Nephron progenitor cell (in vitro differentiated cells): ENCODE measurements at regions not wholly inside any gene's neighbourhood (a gene's known extent, or its start where the extent isn't known, plus 50 kb on each side); places are given as distances from the start of the nearest gene placed in this dataset.
"Not testable (repeated sequence)": the region's sequence is repeated elsewhere in the genome, so short reads cannot be mapped to it uniquely, and the experiment has no call there.

Experiments used
- DNase-seq: peaks from one replicate; pipeline ENCODE4 v3.0.0; 2021
- H3K27ac Mint-ChIP-seq: 2 replicates; pipeline ENCODE4 v1.8.0; 2021; ENCODE audit warnings: mild to moderate bottlenecking, moderate library complexity, mixed read lengths
- H3K27me3 Mint-ChIP-seq: 2 replicates; pipeline ENCODE4 v1.8.0; 2021; ENCODE audit warnings: mild to moderate bottlenecking, low read depth, mixed read lengths; ENCODE audit not compliant: poor library complexity
- H3K36me3 Mint-ChIP-seq: 2 replicates; pipeline ENCODE4 v1.8.0; 2021; ENCODE audit warnings: low read depth, mixed read lengths
- H3K4me1 Mint-ChIP-seq: 2 replicates; pipeline ENCODE4 v1.8.0; 2021; ENCODE audit warnings: mixed read lengths
- H3K4me3 Mint-ChIP-seq: 2 replicates; pipeline ENCODE4 v1.8.0; 2021; ENCODE audit warnings: mild to moderate bottlenecking, moderate library complexity, mixed read lengths
- H3K9me3 Mint-ChIP-seq: 2 replicates; pipeline ENCODE4 v1.8.0; 2021; ENCODE audit warnings: mild to moderate bottlenecking, moderate library complexity, mixed read lengths
- CTCF ChIP-seq: fragments of 200-600 bp; sonication (generic); IDR thresholded peaks from 2 replicates; pipeline ENCODE4 v1.5.0; 2021; ENCODE audit warnings: antibody characterized with exemption

GRCh38 chr1:10950316-10951172 is 61.9 kb upstream of the TARDBP start:
- Mint-ChIP-seq H3K27me3 (peaks cover 36% of the 10 kb centered on the region), H3K4me3 (no peak overlapping the region), H3K27ac (no peak overlapping the region), H3K36me3 (no peaks in the 10 kb centered on the region), H3K4me1 (peaks cover 9% of the 10 kb centered on the region), H3K9me3 (peaks cover 12% of the 10 kb centered on the region)
- DNase-seq = no peak
- TF ChIP-seq CTCF = no peak

GRCh38 chr1:10951298-10951697 is 61.2 kb upstream of the TARDBP start:
- H3K27ac Mint-ChIP-seq, H3K4me1 Mint-ChIP-seq, H3K4me3 Mint-ChIP-seq, DNase-seq, H3K36me3 Mint-ChIP-seq: not testable (repeated sequence)
- peaks cover 12% of the 10 kb centered on the region for H3K9me3 Mint-ChIP-seq
- H3K27me3 Mint-ChIP-seq = peaks cover 33% of the 10 kb centered on the region

GRCh38 chr1:10951961-10952360 is 60.5 kb upstream of the TARDBP start:
- Mint-ChIP-seq H3K27ac (no peak overlapping the region), H3K36me3 (no peaks in the 10 kb centered on the region), H3K9me3 (peaks cover 12% of the 10 kb centered on the region), H3K27me3 (peaks cover 33% of the 10 kb centered on the region), H3K4me3 (no peak overlapping the region), H3K4me1 (no peaks in the 10 kb centered on the region)
- TF ChIP-seq CTCF = no peak
- DNase-seq = no peak

- Mint-ChIP-seq H3K36me3 (no peaks in the 10 kb centered on the region), H3K9me3 (peaks cover 12% of the 10 kb centered on the region), H3K27me3 (peaks cover 39% of the 10 kb centered on the region), H3K4me1 (peaks cover 12% of the 10 kb centered on the region), H3K4me3 (no peak overlapping the region), H3K27ac (no peak overlapping the region)
- TF ChIP-seq CTCF = no peak
- no peak for DNase-seq
Measured at GRCh38 chr1:10953505-10954193, 58.8 kb upstream of the TARDBP start.

- peaks cover 53% of the 10 kb centered on the region for H3K27me3 Mint-ChIP-seq
- no peak for DNase-seq
- H3K27ac Mint-ChIP-seq = no peak overlapping the region
- H3K4me1 Mint-ChIP-seq = peaks cover 23% of the 10 kb centered on the region
- TF ChIP-seq CTCF = no peak
- peaks cover 12% of the 10 kb centered on the region for H3K9me3 Mint-ChIP-seq
- H3K4me3 Mint-ChIP-seq = no peak overlapping the region
- no peaks in the 10 kb centered on the region for H3K36me3 Mint-ChIP-seq
Measured at GRCh38 chr1:10957133-10957532, 55.3 kb upstream of the TARDBP start.

GRCh38 chr1:10958614-10959013 is 53.8 kb upstream of the TARDBP start:
- Mint-ChIP-seq H3K4me3 (no peak overlapping the region), H3K4me1 (peaks cover 23% of the 10 kb centered on the region), H3K27ac (no peak overlapping the region), H3K27me3 (peaks cover 49% of the 10 kb centered on the region), H3K36me3 (no peaks in the 10 kb centered on the region), H3K9me3 (peaks cover 5% of the 10 kb centered on the region)
- DNase-seq = no peak
- no peak for TF ChIP-seq CTCF
